Caco-2 (cell line): ENCODE measurements at regions not wholly inside any gene's neighbourhood (a gene's known extent, or its start where the extent isn't known, plus 50 kb on each side); places are given as distances from the start of the nearest gene placed in this dataset.

Experiments used
- BruUV-seq: library from RNA; stranded (reverse); fragments of 400-500 nt; replicated peaks from 2 replicates; lab custom pipeline; 2021; lab: Mats Ljungman, UMichigan
- CTCF ChIA-PET: fragments of 300-600 bp; sonication (Branson Sonifier 250); formaldehyde crosslinking; loops from one replicate; lab custom pipeline; 2022; ENCODE audit warnings: antibody characterized with exemption; lab: Charles Lee
- POLR2A ChIA-PET: fragments of 300-600 bp; sonication (Branson Sonifier 250); formaldehyde crosslinking; loops from one replicate; lab custom pipeline; 2022; ENCODE audit warnings: antibody characterized with exemption; lab: Charles Lee
- DNase-seq, 2 experiments: peaks; one replicate each; pipeline versions ENCODE4 v3.0.0 to v3.0.0-alpha.2; 2020 to 2022
- H3K27me3 ChIP-seq: replicated peaks from 2 replicates; pipeline ENCODE4 v1.6.0; 2011; ENCODE audit warnings: low read length; ENCODE audit not compliant: control insufficient read depth, insufficient read depth
- H3K36me3 ChIP-seq: 2 replicates; pipeline ENCODE4 v1.5.1; 2011; ENCODE audit warnings: low read length; ENCODE audit not compliant: control insufficient read depth, insufficient read depth
- H3K4me1 ChIP-seq: fragments of 250-450 bp; sonication (Bioruptor Pico); 2 replicates; pipeline ENCODE4 v1.5.1; 2020; ENCODE audit warnings: mild to moderate bottlenecking
- H3K4me3 ChIP-seq: 2 replicates; pipeline ENCODE4 v1.5.1; 2011; ENCODE audit warnings: low read depth, mild to moderate bottlenecking, control low read depth, low read length
- H3K9me3 ChIP-seq: fragments of 250-450 bp; sonication (Bioruptor Pico); 2 replicates; pipeline ENCODE4 v1.5.1; 2020; ENCODE audit warnings: mild to moderate bottlenecking, moderate library complexity
- H3K27ac Mint-ChIP-seq: one replicate; pipeline ENCODE4 v1.8.0; 2022; ENCODE audit warnings: mixed read lengths; ENCODE audit not compliant: unreplicated experiment
- H3K27me3 Mint-ChIP-seq: one replicate; pipeline ENCODE4 v1.8.0; 2022; ENCODE audit warnings: mixed read lengths; ENCODE audit not compliant: insufficient read depth, unreplicated experiment
- H3K36me3 Mint-ChIP-seq: one replicate; pipeline ENCODE4 v1.8.0; 2022; ENCODE audit warnings: mild to moderate bottlenecking, mixed read lengths; ENCODE audit not compliant: insufficient read depth, unreplicated experiment
- H3K4me1 Mint-ChIP-seq: one replicate; pipeline ENCODE4 v1.8.0; 2022; ENCODE audit warnings: low read depth, mixed read lengths; ENCODE audit not compliant: unreplicated experiment
- H3K4me3 Mint-ChIP-seq: one replicate; pipeline ENCODE4 v1.8.0; 2022; ENCODE audit warnings: mild to moderate bottlenecking, moderate library complexity, mixed read lengths; ENCODE audit not compliant: unreplicated experiment
- H3K9me3 Mint-ChIP-seq: one replicate; pipeline ENCODE4 v1.8.0; 2022; ENCODE audit warnings: mixed read lengths; ENCODE audit not compliant: unreplicated experiment
- CTCF ChIP-seq, 2 experiments: fragments of 200-600 bp in 1 of 2; IDR thresholded peaks; 1 replicate in 1 of 2; 2 replicates in 1 of 2; pipeline versions ENCODE4 v1.5.1 to v1.8.0; 2011 to 2022; ENCODE audit warnings: antibody characterized with exemption in 1 of 2, control low read depth in 1 of 2, inconsistent platforms in 1 of 2, low read depth in 1 of 2, low read length in 1 of 2, mild to moderate bottlenecking in 1 of 2, moderate library complexity in 1 of 2; ENCODE audit not compliant: insufficient read depth in 1 of 2, severe bottlenecking in 1 of 2, unreplicated experiment in 1 of 2
- intact Hi-C: fragments of 100-400 bp; cut with micrococcal nuclease; formaldehyde crosslinking; loops from one replicate; pipeline ENCODE4 v1.10.0; 2022; ENCODE audit not compliant: unreplicated experiment

- Mint-ChIP-seq H3K4me3 (no peak overlapping the region), H3K27me3 (no peaks in the 10 kb centered on the region), H3K36me3 (no peaks in the 10 kb centered on the region), H3K4me1 (peaks cover 14% of the 10 kb centered on the region), H3K9me3 (no peaks in the 10 kb centered on the region), H3K27ac (no peak overlapping the region)
- Histone ChIP-seq H3K4me1 (peaks cover 10% of the 10 kb centered on the region), H3K9me3 (no peaks in the 10 kb centered on the region; the same call in 1 of the 2 replicates), H3K27me3 (no peaks in the 10 kb centered on the region), H3K4me3 (no peak overlapping the region), H3K36me3 (no peaks in the 10 kb centered on the region)
- intact Hi-C loops, result no loop called here
- DNase-seq, result no peak
- ChIA-PET CTCF (no interaction called here), POLR2A (no interaction called here)
- TF ChIP-seq CTCF (IDR thresholded peaks at IDR 0.05; ENCODE audit: insufficient read depth in 1 of 2, low read depth in 1 of 2, low read length in 1 of 2, severe bottlenecking in 1 of 2, unreplicated experiment in 1 of 2), result no peak
- no TSS peak for BruUV-seq
Measured at GRCh38 chr12:43127886-43128549, 424.0 kb downstream of the ADAMTS20 start.

- intact Hi-C loops, result no loop called here
- H3K4me1 Mint-ChIP-seq, result peaks cover 13% of the 10 kb centered on the region
- H3K4me3 Mint-ChIP-seq, result no peak overlapping the region
- no peaks in the 10 kb centered on the region for H3K36me3 ChIP-seq
- CTCF ChIA-PET, result no interaction called here
- H3K27me3 Mint-ChIP-seq, result no peaks in the 10 kb centered on the region
- H3K27me3 ChIP-seq, result no peaks in the 10 kb centered on the region
- POLR2A ChIA-PET, result no interaction called here
- H3K27ac Mint-ChIP-seq, result no peak overlapping the region
- no peak for TF ChIP-seq CTCF (IDR thresholded peaks at IDR 0.05; ENCODE audit: insufficient read depth in 1 of 2, low read depth in 1 of 2, low read length in 1 of 2, severe bottlenecking in 1 of 2, unreplicated experiment in 1 of 2)
- BruUV-seq, result no TSS peak
- H3K9me3 Mint-ChIP-seq, result no peaks in the 10 kb centered on the region
- H3K4me3 ChIP-seq, result no peak overlapping the region
- H3K36me3 Mint-ChIP-seq, result no peaks in the 10 kb centered on the region
- H3K9me3 ChIP-seq, result no peaks in the 10 kb centered on the region; the same call in 1 of the 2 replicates
- peaks cover 10% of the 10 kb centered on the region for H3K4me1 ChIP-seq
- no peak for DNase-seq
Measured at GRCh38 chr12:43126652-43127375, 425.2 kb downstream of the ADAMTS20 start.

GRCh38 chr12:43123461-43123860 lies 428.5 kb downstream of the ADAMTS20 start:
- no peaks in the 10 kb centered on the region for H3K36me3 Mint-ChIP-seq
- DNase-seq, result no peak
- no TSS peak for BruUV-seq
- CTCF ChIA-PET, result no interaction called here
- H3K4me1 Mint-ChIP-seq, result peaks cover 7% of the 10 kb centered on the region
- POLR2A ChIA-PET, result no interaction called here
- intact Hi-C loops, result no loop called here
- no peaks in the 10 kb centered on the region for H3K36me3 ChIP-seq
- H3K27me3 Mint-ChIP-seq, result no peaks in the 10 kb centered on the region
- TF ChIP-seq CTCF (IDR thresholded peaks at IDR 0.05; ENCODE audit: insufficient read depth in 1 of 2, low read depth in 1 of 2, low read length in 1 of 2, severe bottlenecking in 1 of 2, unreplicated experiment in 1 of 2), result no peak
- no peaks in the 10 kb centered on the region for H3K9me3 ChIP-seq
- no peaks in the 10 kb centered on the region for H3K27me3 ChIP-seq
- H3K4me3 Mint-ChIP-seq, result no peak overlapping the region
- H3K4me3 ChIP-seq, result no peak overlapping the region
- no peak overlapping the region for H3K27ac Mint-ChIP-seq
- H3K4me1 ChIP-seq, result peaks cover 4% of the 10 kb centered on the region; the same call in 1 of the 2 replicates
- no peaks in the 10 kb centered on the region for H3K9me3 Mint-ChIP-seq
